Neural cell (in vitro differentiated cells): ENCODE measurements at regions not wholly inside any gene's neighbourhood (a gene's known extent, or its start where the extent isn't known, plus 50 kb on each side); places are given as distances from the start of the nearest gene placed in this dataset.

Experiments used
- H2AFZ ChIP-seq: fragments of 200-600, 300-800 bp; sonication (generic), shearing (Covaris generic); 2 replicates; pipeline ENCODE4 v1.6.0; 2014; ENCODE audit warnings: low read depth, mild to moderate bottlenecking, antibody characterized with exemption, low read length, moderate library complexity
- H3F3A ChIP-seq: fragments of 200-600 bp; shearing (Covaris generic); 2 replicates; pipeline ENCODE4 v1.6.1; 2016; ENCODE audit warnings: mild to moderate bottlenecking, moderate library complexity, mixed read lengths, antibody characterized with exemption, low read length; ENCODE audit not compliant: insufficient read depth, poor library complexity, severe bottlenecking
- H3K27ac ChIP-seq: fragments of 200-600, 300-800 bp; sonication (generic), shearing (Covaris generic); 2 replicates; pipeline ENCODE4 v1.5.1; 2014; ENCODE audit warnings: mild to moderate bottlenecking, low read length, moderate library complexity
- H3K27me3 ChIP-seq: fragments of 300-800, 200-600 bp; sonication (generic), shearing (Covaris generic); 2 replicates; pipeline ENCODE4 v1.6.0; 2014; ENCODE audit warnings: mild to moderate bottlenecking, low read depth, low read length, moderate library complexity; ENCODE audit not compliant: insufficient read depth
- H3K36me3 ChIP-seq: fragments of 300-800, 200-600 bp; sonication (generic), shearing (Covaris generic); 2 replicates; pipeline ENCODE4 v1.5.1; 2014; ENCODE audit warnings: mild to moderate bottlenecking, antibody characterized with exemption, low read length, moderate library complexity; ENCODE audit not compliant: insufficient read depth
- H3K4me2 ChIP-seq: fragments of 300-800, 200-600 bp; sonication (generic), shearing (Covaris generic); 2 replicates; pipeline ENCODE4 v1.6.0; 2014; ENCODE audit warnings: mild to moderate bottlenecking, low read length
- H3K4me3 ChIP-seq: fragments of 300-800, 200-600 bp; sonication (generic), shearing (Covaris generic); 2 replicates; pipeline ENCODE4 v1.5.1; 2014; ENCODE audit warnings: mild to moderate bottlenecking, low read length, moderate library complexity
- H3K79me2 ChIP-seq: fragments of 200-600 bp; shearing (Covaris generic); replicated peaks from 2 replicates; pipeline ENCODE4 v1.6.0; 2014; ENCODE audit warnings: mild to moderate bottlenecking, low read length, moderate library complexity; ENCODE audit not compliant: insufficient read depth
- H3K9ac ChIP-seq: fragments of 300-800, 200-600 bp; sonication (generic), shearing (Covaris generic); 2 replicates; pipeline ENCODE4 v1.6.1; 2016; ENCODE audit warnings: mild to moderate bottlenecking, low read length, mixed read lengths
- H3K9me2 ChIP-seq: fragments of 200-600 bp; shearing (Covaris generic); 2 replicates; pipeline ENCODE4 v1.6.1; 2016; ENCODE audit warnings: mild to moderate bottlenecking, low read length, mixed read lengths; ENCODE audit not compliant: insufficient read depth
- H3K9me3 ChIP-seq: fragments of 200-600, 300-800 bp; sonication (generic), shearing (Covaris generic); 2 replicates; pipeline ENCODE4 v1.6.1; 2016; ENCODE audit warnings: mild to moderate bottlenecking, mixed run types, low read length, moderate library complexity, mixed read lengths
- H4K20me1 ChIP-seq: fragments of 200-600 bp; shearing (Covaris generic); 2 replicates; pipeline ENCODE4 v1.6.1; 2016; ENCODE audit warnings: mild to moderate bottlenecking, mixed run types; ENCODE audit not compliant: insufficient read depth
- EP300 ChIP-seq: fragments of 450-650 bp; conservative IDR thresholded peaks from 2 replicates; pipeline ENCODE4 v1.6.1; 2014; ENCODE audit warnings: antibody characterized with exemption, mild to moderate bottlenecking, moderate library complexity; ENCODE audit not compliant: poor library complexity, severe bottlenecking
- EZH2 ChIP-seq: fragments of 200-600, 300-800 bp; shearing (Covaris generic), sonication (generic); IDR thresholded peaks from 2 replicates; pipeline ENCODE4 v1.6.1; 2014; ENCODE audit warnings: antibody characterized with exemption, low read length, borderline replicate concordance, mild to moderate bottlenecking; ENCODE audit not compliant: insufficient read depth, poor library complexity, severe bottlenecking
- MXI1 ChIP-seq: fragments of 450-650 bp; conservative IDR thresholded peaks from 2 replicates; pipeline ENCODE4 v1.6.1; 2014; ENCODE audit warnings: antibody characterized with exemption, mild to moderate bottlenecking; ENCODE audit not compliant: poor library complexity, severe bottlenecking
- POLR2AphosphoS5 ChIP-seq: IDR thresholded peaks from 2 replicates; pipeline ENCODE4 v1.6.1; 2012
- RAD21 ChIP-seq: fragments of 450-650 bp; conservative IDR thresholded peaks from 2 replicates; pipeline ENCODE4 v1.6.1; 2014; ENCODE audit warnings: antibody characterized with exemption, mild to moderate bottlenecking, moderate library complexity
- SMC3 ChIP-seq: fragments of 450-650 bp; conservative IDR thresholded peaks from 2 replicates; pipeline ENCODE4 v1.6.1; 2014; ENCODE audit warnings: antibody characterized with exemption, mild to moderate bottlenecking, moderate library complexity; ENCODE audit not compliant: poor library complexity
- TAF1 ChIP-seq: IDR thresholded peaks from 2 replicates; pipeline ENCODE4 v1.6.1; 2012; ENCODE audit warnings: low read depth
- TF ChIP-seq, protein P1 (sequence below): IDR thresholded peaks from 2 replicates; pipeline ENCODE4 v1.6.1; 2012; ENCODE audit warnings: borderline replicate concordance
- TF ChIP-seq, protein P2 (sequence below): fragments of 450-650 bp; IDR thresholded peaks from 2 replicates; pipeline ENCODE4 v1.5.1; 2014; ENCODE audit warnings: antibody characterized with exemption, mild to moderate bottlenecking, moderate library complexity; ENCODE audit not compliant: poor library complexity, severe bottlenecking

DNA sequence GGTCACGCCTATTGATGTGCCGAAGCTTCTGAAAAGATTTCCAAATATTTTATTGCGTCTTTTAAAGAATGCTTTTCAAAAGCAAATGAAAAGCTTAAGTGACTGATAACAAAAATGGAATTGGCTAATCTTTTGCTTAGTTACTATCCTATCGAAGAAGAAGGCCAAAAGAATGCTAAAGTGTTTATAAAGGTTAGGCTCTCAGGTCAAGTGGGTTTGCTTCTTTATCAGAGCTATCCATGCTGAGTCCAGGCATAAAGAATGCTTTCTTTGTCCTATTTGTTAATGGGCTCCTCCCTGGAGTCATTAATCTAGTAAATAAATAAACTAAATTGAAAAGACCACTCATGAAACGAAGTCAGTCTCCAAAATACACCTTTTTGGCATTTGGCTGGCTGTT lies 133.4 kb upstream of the LYPLAL1 start:
- no peak overlapping the region for H3K4me3 ChIP-seq
- no peaks in the 10 kb centered on the region for H3K9me2 ChIP-seq
- TF ChIP-seq EP300, result no peak
- no peak for TF ChIP-seq EZH2
- TF ChIP-seq MXI1, result no peak
- no peak for TF ChIP-seq TAF1
- no peak for TF ChIP-seq RAD21
- TF ChIP-seq, protein P1, sequence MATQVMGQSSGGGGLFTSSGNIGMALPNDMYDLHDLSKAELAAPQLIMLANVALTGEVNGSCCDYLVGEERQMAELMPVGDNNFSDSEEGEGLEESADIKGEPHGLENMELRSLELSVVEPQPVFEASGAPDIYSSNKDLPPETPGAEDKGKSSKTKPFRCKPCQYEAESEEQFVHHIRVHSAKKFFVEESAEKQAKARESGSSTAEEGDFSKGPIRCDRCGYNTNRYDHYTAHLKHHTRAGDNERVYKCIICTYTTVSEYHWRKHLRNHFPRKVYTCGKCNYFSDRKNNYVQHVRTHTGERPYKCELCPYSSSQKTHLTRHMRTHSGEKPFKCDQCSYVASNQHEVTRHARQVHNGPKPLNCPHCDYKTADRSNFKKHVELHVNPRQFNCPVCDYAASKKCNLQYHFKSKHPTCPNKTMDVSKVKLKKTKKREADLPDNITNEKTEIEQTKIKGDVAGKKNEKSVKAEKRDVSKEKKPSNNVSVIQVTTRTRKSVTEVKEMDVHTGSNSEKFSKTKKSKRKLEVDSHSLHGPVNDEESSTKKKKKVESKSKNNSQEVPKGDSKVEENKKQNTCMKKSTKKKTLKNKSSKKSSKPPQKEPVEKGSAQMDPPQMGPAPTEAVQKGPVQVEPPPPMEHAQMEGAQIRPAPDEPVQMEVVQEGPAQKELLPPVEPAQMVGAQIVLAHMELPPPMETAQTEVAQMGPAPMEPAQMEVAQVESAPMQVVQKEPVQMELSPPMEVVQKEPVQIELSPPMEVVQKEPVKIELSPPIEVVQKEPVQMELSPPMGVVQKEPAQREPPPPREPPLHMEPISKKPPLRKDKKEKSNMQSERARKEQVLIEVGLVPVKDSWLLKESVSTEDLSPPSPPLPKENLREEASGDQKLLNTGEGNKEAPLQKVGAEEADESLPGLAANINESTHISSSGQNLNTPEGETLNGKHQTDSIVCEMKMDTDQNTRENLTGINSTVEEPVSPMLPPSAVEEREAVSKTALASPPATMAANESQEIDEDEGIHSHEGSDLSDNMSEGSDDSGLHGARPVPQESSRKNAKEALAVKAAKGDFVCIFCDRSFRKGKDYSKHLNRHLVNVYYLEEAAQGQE, result no peak
- no peak for TF ChIP-seq POLR2AphosphoS5
- no peaks in the 10 kb centered on the region for H3K27me3 ChIP-seq
- no peaks in the 10 kb centered on the region for H3K79me2 ChIP-seq
- H3K27ac ChIP-seq, result no peak overlapping the region
- H4K20me1 ChIP-seq, result no peaks in the 10 kb centered on the region
- H3K4me2 ChIP-seq, result no peak overlapping the region
- H3K9ac ChIP-seq, result no peak overlapping the region
- no peak overlapping the region for H2AFZ ChIP-seq
- H3F3A ChIP-seq, result no peaks in the 10 kb centered on the region
- no peaks in the 10 kb centered on the region for H3K36me3 ChIP-seq
- no peaks in the 10 kb centered on the region for H3K9me3 ChIP-seq

DNA sequence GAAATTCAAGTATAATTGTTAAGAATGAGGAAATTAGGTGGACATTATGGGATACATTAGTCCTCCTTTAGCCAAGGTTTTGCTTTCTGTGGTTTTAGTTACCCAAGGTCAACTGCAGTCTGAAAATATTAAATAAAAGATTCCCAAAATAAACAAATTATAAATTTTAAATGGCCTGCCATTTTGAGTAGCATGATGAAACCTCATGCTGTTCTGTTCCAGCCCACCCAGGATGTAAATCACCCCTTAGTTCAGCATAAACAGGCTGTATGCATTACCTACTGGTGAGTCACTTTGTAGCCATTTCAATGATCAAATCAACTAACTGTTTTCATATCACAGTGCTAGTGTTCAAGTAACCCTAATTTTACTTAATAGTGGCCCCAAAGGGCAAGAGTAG lies 132.5 kb upstream of the LYPLAL1 start:
- no peaks in the 10 kb centered on the region for H3K9me2 ChIP-seq
- H3K9ac ChIP-seq, result no peak overlapping the region
- no peaks in the 10 kb centered on the region for H3K36me3 ChIP-seq
- no peaks in the 10 kb centered on the region for H3F3A ChIP-seq
- H3K4me3 ChIP-seq, result no peak overlapping the region
- no peaks in the 10 kb centered on the region for H3K79me2 ChIP-seq
- H2AFZ ChIP-seq, result no peak overlapping the region
- no peaks in the 10 kb centered on the region for H3K9me3 ChIP-seq
- H4K20me1 ChIP-seq, result no peaks in the 10 kb centered on the region
- no peak for TF ChIP-seq MXI1
- no peak for TF ChIP-seq EZH2
- TF ChIP-seq, protein P2, sequence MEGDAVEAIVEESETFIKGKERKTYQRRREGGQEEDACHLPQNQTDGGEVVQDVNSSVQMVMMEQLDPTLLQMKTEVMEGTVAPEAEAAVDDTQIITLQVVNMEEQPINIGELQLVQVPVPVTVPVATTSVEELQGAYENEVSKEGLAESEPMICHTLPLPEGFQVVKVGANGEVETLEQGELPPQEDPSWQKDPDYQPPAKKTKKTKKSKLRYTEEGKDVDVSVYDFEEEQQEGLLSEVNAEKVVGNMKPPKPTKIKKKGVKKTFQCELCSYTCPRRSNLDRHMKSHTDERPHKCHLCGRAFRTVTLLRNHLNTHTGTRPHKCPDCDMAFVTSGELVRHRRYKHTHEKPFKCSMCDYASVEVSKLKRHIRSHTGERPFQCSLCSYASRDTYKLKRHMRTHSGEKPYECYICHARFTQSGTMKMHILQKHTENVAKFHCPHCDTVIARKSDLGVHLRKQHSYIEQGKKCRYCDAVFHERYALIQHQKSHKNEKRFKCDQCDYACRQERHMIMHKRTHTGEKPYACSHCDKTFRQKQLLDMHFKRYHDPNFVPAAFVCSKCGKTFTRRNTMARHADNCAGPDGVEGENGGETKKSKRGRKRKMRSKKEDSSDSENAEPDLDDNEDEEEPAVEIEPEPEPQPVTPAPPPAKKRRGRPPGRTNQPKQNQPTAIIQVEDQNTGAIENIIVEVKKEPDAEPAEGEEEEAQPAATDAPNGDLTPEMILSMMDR, result no peak
- TF ChIP-seq SMC3, result no peak
- TF ChIP-seq, protein P1, result no peak
- no peak for TF ChIP-seq TAF1
- no peak for TF ChIP-seq POLR2AphosphoS5
- TF ChIP-seq EP300, result no peak
- TF ChIP-seq RAD21, result no peak
- no peak overlapping the region for H3K27ac ChIP-seq
- no peaks in the 10 kb centered on the region for H3K27me3 ChIP-seq
- H3K4me2 ChIP-seq, result no peak overlapping the region
